PFSK-1 (cell line): ENCODE measurements at regions not wholly inside any gene's neighbourhood (a gene's known extent, or its start where the extent isn't known, plus 50 kb on each side); places are given as distances from the start of the nearest gene placed in this dataset.

Experiments used
- FOXP2 ChIP-seq: optimal IDR thresholded peaks from 2 replicates; pipeline ENCODE3; 2011; ENCODE audit warnings: borderline replicate concordance, control low read depth, inconsistent platforms; ENCODE audit not compliant: insufficient read depth; ENCODE audit errors: extremely low read length, extremely low read depth
- POLR2AphosphoS5 ChIP-seq: IDR thresholded peaks from 2 replicates; pipeline ENCODE4 v1.6.1; 2012; ENCODE audit warnings: low read depth, mild to moderate bottlenecking, control low read depth, low read length, moderate library complexity
- SIN3A ChIP-seq: IDR thresholded peaks from 2 replicates; pipeline ENCODE4 v1.6.1; 2012; ENCODE audit warnings: mild to moderate bottlenecking, low read length, moderate library complexity, borderline replicate concordance; ENCODE audit not compliant: insufficient read depth
- TAF1 ChIP-seq: IDR thresholded peaks from 2 replicates; pipeline ENCODE4 v1.6.1; 2012; ENCODE audit warnings: low read length, control low read depth, borderline replicate concordance; ENCODE audit not compliant: insufficient read depth
- TF ChIP-seq, protein P1 (sequence below), 2 experiments: IDR thresholded peaks; 2 replicates each; pipeline versions ENCODE4 v1.6.1 to v1.8.0; 2011 to 2012; ENCODE audit warnings: low read depth in 2 of 2, low read length in 2 of 2, control low read depth in 1 of 2, inconsistent platforms in 1 of 2, mild to moderate bottlenecking in 1 of 2, moderate library complexity in 1 of 2; ENCODE audit not compliant: insufficient read depth in 1 of 2

DNA sequence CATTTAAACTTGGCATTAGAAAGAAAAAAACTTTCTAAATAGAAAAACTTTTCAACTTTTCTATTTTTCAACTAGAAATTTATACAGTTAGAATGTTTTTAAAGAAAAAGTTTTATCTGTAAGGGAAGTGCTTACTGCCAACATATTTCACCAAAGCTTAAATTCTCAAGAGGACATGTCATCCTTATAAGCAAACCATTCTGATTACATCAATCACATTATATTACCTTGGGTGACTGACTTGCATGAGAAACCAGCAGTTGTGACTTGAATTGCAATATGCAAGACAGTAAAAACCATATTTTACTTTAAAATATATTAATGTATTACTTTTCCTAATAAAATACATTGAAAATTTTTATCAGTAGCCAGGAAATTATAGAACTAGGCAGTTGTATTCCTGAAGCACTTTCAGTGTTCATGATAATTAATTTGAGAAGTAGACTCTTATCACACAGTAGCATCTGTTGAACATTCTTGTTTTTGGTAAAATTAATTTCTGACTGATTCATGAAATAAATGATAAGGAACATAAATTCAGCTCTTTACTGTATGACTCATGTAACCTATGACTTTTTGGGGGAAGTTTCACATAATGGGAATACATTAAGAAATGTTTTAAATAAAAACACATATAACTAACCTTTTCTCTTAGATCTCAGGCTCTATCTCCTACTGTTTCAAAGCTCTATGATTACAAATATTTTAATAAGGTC, 345.0 kb upstream of the CCDC179 start:
- no peak for TF ChIP-seq SIN3A
- TF ChIP-seq, protein P1, sequence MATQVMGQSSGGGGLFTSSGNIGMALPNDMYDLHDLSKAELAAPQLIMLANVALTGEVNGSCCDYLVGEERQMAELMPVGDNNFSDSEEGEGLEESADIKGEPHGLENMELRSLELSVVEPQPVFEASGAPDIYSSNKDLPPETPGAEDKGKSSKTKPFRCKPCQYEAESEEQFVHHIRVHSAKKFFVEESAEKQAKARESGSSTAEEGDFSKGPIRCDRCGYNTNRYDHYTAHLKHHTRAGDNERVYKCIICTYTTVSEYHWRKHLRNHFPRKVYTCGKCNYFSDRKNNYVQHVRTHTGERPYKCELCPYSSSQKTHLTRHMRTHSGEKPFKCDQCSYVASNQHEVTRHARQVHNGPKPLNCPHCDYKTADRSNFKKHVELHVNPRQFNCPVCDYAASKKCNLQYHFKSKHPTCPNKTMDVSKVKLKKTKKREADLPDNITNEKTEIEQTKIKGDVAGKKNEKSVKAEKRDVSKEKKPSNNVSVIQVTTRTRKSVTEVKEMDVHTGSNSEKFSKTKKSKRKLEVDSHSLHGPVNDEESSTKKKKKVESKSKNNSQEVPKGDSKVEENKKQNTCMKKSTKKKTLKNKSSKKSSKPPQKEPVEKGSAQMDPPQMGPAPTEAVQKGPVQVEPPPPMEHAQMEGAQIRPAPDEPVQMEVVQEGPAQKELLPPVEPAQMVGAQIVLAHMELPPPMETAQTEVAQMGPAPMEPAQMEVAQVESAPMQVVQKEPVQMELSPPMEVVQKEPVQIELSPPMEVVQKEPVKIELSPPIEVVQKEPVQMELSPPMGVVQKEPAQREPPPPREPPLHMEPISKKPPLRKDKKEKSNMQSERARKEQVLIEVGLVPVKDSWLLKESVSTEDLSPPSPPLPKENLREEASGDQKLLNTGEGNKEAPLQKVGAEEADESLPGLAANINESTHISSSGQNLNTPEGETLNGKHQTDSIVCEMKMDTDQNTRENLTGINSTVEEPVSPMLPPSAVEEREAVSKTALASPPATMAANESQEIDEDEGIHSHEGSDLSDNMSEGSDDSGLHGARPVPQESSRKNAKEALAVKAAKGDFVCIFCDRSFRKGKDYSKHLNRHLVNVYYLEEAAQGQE (IDR thresholded peaks at IDR 0.05; ENCODE audit: insufficient read depth in 1 of 2, low read depth in 2 of 2, low read length in 2 of 2) = no peak
- no peak for TF ChIP-seq POLR2AphosphoS5
- TF ChIP-seq TAF1 = no peak

DNA sequence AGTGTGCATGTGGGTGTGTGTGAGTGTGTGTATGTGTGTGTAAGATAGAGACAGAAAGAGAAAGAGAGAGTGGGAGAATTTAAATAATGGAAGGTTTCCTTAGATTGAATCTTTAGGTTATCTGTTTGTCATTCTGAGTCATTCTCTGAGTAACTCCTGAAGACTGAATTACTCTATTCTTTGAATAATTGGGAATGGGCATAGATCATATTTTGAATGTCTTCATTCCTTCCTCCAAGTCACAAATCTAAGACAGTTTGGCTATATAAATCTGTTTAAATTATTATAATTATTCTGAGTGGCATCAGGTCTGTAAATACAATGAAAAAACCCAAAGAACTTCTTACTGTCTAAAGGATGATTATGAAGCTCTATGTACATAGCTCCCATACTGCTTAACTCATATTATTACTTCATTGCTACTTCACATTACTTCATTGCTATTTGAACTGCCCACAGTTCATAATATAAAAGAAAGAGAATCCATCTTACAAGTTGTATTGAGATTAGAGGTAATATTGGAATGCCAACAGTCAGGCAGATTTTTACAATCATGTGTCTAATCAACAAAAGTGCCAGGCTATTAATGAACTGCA, 346.6 kb upstream of the CCDC179 start:
- TF ChIP-seq SIN3A (no peak), FOXP2 (no peak), POLR2AphosphoS5 (no peak), TAF1 (no peak)
- TF ChIP-seq, protein P1 (IDR thresholded peaks at IDR 0.05; ENCODE audit: insufficient read depth in 1 of 2, low read depth in 2 of 2, low read length in 2 of 2) = no peak

DNA sequence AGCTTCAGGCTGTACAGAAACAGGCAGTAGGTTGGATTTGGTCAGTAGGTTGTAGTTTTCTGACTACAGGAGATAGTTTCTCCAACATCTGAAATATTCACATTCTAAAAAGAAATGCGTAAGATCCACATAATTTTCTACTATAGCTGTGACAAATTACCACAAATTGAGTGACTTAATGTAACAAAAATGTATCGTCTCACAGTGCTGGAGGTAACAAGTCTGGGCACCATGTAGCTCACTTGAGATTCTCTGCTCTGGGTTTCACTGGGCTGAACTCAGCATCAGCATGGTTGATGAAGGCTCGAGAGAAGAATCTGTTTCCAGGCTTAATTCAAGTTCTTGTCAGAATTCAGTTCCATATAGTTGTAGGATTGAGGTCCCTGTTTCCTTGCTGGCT, 350.9 kb upstream of the CCDC179 start:
- TF ChIP-seq FOXP2 = no peak
- no peak for TF ChIP-seq SIN3A
- TF ChIP-seq POLR2AphosphoS5 = no peak
- TF ChIP-seq TAF1 = no peak
- TF ChIP-seq, protein P1 (IDR thresholded peaks at IDR 0.05; ENCODE audit: insufficient read depth in 1 of 2, low read depth in 2 of 2, low read length in 2 of 2) = no peak

DNA sequence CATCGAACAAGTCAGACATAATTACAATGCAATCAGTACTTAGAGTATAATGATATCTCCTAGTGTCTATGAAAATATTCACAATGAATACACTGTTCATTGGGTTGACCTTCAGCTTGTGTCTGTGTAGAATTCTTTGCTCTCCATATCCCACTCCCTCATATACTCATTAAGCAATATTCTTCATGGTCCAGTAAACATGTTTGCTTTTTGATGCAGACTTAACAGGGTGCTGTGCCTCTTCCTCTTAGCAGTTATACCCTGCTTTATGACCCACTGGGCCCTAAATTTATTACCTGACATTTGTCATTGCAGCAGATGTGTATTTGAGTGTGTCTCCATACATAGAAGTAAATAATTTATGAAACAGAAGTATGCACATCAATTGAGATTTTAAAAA, 352.5 kb upstream of the CCDC179 start:
- no peak for TF ChIP-seq FOXP2
- TF ChIP-seq, protein P1 (IDR thresholded peaks at IDR 0.05; ENCODE audit: insufficient read depth in 1 of 2, low read depth in 2 of 2, low read length in 2 of 2) = no peak
- TF ChIP-seq TAF1 = no peak
- TF ChIP-seq POLR2AphosphoS5 = no peak
- TF ChIP-seq SIN3A = no peak

DNA sequence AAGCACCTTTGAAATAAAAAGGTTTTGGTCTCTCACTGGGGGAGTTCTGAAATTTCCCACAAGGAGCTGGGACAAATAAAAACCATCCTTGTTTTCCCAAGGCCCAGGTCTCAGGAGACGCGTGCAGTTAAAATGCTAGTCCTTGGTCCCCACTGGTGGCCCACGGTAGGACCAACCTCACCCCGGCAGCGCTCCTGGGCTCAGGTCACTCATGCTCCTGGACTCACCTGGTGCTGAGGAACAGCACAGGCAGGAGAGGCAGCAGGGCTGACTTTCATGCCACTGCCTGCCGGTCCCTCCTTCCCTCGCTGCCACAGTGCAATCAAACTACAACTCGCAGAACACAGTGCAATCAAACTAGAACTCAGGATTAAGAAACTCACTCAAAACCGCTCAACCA, 356.8 kb upstream of the CCDC179 start:
- TF ChIP-seq, protein P1 (IDR thresholded peaks at IDR 0.05; ENCODE audit: insufficient read depth in 1 of 2, low read depth in 2 of 2, low read length in 2 of 2) = no peak
- TF ChIP-seq POLR2AphosphoS5 (no peak), FOXP2 (no peak), SIN3A (no peak), TAF1 (no peak)
